ENCODE measurements at regions not wholly inside any gene's neighbourhood (a gene's known extent, or its start where the extent isn't known, plus 50 kb on each side); places are given as distances from the start of the nearest gene placed in this dataset.
A peak's percentile ranks its signal among the peaks of the same experiment; 100 is the strongest.

DNA sequence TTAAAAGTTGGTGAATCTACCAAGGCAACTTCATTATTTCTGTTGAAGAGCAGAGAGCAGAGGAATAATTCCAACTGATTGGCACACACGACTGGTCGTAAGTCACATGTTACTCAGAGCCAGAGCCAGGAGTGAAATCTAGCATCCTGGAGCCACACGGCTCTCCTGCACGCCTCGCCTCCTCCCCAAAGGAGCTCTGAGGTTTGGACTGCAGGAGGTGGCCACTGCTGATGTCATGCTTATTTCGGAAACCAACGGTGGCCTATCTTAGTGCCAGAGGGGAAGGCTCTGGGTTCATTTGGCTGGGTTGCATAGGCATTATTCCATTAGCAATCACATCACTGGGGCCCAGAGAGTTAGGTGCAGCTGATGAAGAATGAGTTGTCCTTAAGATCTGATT is 123.5 kb upstream of the RALGAPA2 start:
- Histone ChIP-seq H3K27ac (no peak overlapping the region), H4K20me1 (no peaks in the 10 kb centered on the region; a peak in 1 of 22 replicates), H3K4me1 (peaks cover 0 to 5% (median 2%) of the 10 kb centered on the region in 10 experiments; a peak in 5 of 20 replicates), H3K9ac (no peak overlapping the region), H3K9me3 (replicated peaks in 1 of 11) (peaks cover 0 to 12% (median 3%) of the 10 kb centered on the region in 11 experiments; a peak in 13 of 22 replicates), H3K36me3 (no peaks in the 10 kb centered on the region), H3K27me3 (no peaks in the 10 kb centered on the region), H3K4me3 (no peak overlapping the region), H3K4me2 (no peak overlapping the region)
- TF ChIP-seq Cebpa-rat (IDR thresholded peaks at IDR 0.05), result no peak

DNA sequence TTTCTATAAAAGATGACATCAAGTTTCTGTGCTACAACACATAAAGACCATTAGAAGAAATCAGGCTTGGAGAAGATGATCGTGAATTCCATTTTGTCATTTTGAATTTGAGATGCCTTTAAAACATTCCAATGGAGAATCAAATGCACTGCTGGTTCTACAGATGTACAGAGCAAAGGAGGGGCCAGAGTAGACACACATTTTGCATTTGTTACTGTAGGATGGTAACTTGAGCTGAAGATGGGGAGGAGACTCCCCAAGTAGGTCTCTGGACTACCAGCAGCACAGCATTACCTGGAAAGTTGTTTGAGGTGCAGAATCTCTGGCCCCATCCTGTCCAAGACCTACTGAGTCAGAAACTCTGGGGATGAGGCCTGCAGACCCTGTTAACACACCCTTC is 121.6 kb upstream of the RALGAPA2 start:
- peaks cover 15 to 23% (median 19%) of the 10 kb centered on the region in 11 experiments for H3K9me3 ChIP-seq (replicated peaks in 1 of 11)
- no peaks in the 10 kb centered on the region for H3K36me3 ChIP-seq
- TF ChIP-seq Cebpa-rat (IDR thresholded peaks at IDR 0.05), result no peak
- no peaks in the 10 kb centered on the region; a peak in 1 of 22 replicates for H4K20me1 ChIP-seq
- no peak overlapping the region for H3K4me3 ChIP-seq
- H3K27me3 ChIP-seq, result no peaks in the 10 kb centered on the region
- H3K4me1 ChIP-seq, result no peaks in the 10 kb centered on the region
- no peak overlapping the region for H3K27ac ChIP-seq
- no peak overlapping the region for H3K4me2 ChIP-seq
- H3K9ac ChIP-seq, result no peak overlapping the region

DNA sequence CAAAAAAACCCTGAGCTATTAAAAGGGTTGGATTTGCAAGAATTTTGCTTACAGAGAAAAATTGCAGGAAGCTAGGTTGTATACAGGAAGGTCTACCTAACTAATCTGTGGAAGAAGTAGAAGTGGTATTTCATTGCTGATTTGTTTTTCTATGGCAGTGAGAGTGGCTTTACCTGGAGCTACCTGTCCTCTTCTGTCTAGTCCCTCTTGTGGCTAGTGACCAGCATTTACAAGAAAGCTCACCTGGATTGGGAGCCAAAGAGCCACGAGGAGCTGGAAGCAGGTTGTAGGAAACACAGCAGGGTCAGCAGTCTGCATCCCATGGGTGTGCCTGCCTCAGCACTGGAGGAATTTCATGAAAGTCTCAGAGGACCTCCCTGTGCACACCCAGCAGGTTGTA is 120.3 kb upstream of the RALGAPA2 start:
- Histone ChIP-seq H3K27me3 (no peaks in the 10 kb centered on the region), H3K4me2 (no peak overlapping the region), H3K4me3 (no peak overlapping the region), H3K9me3 (replicated peaks in 1 of 11) (peaks cover 15 to 24% (median 19%) of the 10 kb centered on the region in 11 experiments), H4K20me1 (no peaks in the 10 kb centered on the region; a peak in 1 of 22 replicates), H3K36me3 (no peaks in the 10 kb centered on the region), H3K27ac (no peak overlapping the region), H3K4me1 (no peaks in the 10 kb centered on the region), H3K9ac (no peak overlapping the region)
- no peak for TF ChIP-seq Cebpa-rat (IDR thresholded peaks at IDR 0.05)

DNA sequence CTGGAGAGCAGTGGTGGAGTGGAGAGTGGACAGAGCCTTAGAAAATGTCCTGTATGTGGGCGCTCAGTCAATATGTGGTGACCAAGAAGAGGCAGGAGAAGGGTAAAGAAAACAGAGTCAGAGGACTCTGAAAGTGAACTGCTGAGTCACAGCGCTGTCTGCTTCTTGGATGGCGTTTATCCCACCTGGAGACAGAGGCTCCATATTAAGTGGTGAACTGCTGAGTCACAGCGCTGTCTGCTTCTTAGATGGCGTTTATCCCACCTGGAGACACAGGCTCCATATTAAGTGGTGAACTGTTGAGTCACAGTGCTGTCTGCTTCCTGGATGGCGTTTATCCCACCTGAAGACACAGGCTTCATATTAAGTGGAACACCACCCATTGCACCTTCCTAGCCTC is 119.3 kb upstream of the RALGAPA2 start:
- Histone ChIP-seq H3K9me3 (replicated peaks in 1 of 11) (peaks cover 15 to 24% (median 19%) of the 10 kb centered on the region in 11 experiments), H3K27ac (no peak overlapping the region)

DNA sequence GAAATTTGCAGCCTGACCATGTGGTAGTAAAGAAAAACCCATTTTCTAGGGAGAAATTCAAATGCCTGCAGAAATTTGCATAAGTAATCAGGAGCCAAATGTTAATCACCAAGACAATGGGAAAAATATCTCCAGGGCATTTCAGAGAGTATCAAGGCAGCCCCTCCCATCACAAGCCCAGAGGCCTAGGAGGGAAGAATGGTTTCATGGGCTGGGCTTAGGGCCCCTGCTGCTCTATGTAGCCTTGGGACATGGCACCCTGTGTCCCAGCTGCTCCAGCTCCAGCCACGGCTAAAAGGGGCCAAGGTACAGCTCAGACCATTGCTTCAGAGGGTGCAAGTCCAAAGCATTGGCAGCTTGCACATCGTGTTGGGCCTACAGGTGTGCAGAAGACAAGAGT is 117.2 kb upstream of the RALGAPA2 start:
- no peak overlapping the region for H3K9ac ChIP-seq
- H3K4me2 ChIP-seq, result no peak overlapping the region
- H3K9me3 ChIP-seq (replicated peaks in 1 of 11), result peaks cover 15 to 24% (median 19%) of the 10 kb centered on the region in 11 experiments
- H3K27ac ChIP-seq, result no peak overlapping the region
- peaks cover 0 to 7% (median 3%) of the 10 kb centered on the region in 10 experiments; a peak in 15 of 20 replicates for H3K4me1 ChIP-seq
- no peak overlapping the region for H3K4me3 ChIP-seq
- no peaks in the 10 kb centered on the region for H3K36me3 ChIP-seq
- no peak for TF ChIP-seq Cebpa-rat (IDR thresholded peaks at IDR 0.05)
- 0 out of 22 replicates have a peak, but pooled peaks cover 0 to 2% (median 0%) of the 10 kb centered on the region in 11 experiments for H3K27me3 ChIP-seq
- no peaks in the 10 kb centered on the region for H4K20me1 ChIP-seq

More for the DNA sequence above, 119.3 kb upstream of the RALGAPA2 start:
- Histone ChIP-seq H3K27me3 (no peaks in the 10 kb centered on the region), H3K36me3 (no peaks in the 10 kb centered on the region), H4K20me1 (no peaks in the 10 kb centered on the region; a peak in 1 of 22 replicates), H3K4me2 (no peak overlapping the region), H3K9ac (no peak overlapping the region), H3K4me3 (no peak overlapping the region), H3K4me1 (no peaks in the 10 kb centered on the region)
- no peak for TF ChIP-seq Cebpa-rat (IDR thresholded peaks at IDR 0.05)

DNA sequence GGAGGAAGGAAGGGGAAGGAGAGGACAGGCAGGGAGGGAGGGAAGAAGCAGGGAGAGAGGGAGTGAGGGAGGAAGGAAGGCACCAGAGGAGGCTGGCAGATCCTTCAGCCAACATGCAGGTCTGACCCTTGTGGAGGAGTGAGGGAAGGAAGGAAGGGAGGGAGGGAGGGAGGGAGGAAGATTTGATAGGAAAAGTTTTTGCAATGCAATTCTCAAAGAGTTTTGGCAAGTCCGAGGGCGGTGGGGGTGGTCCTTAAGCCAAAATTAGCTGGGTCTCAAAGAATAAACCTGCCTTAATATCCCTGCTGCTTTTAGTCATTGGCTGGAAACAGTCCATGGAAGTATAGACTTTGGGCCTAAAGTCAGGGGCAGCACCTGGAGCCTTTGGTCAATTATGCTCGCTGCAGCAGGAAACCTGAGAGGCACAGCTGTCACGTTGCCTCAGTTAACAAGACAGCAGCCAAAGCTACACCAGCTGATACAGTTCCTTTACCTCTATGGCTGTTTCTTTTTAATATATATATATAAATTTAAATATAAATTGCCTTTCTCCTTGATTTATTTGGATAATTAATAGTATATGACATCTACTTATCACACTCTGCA is 115.7 kb upstream of the RALGAPA2 start:
- Histone ChIP-seq H3K4me3 (no peak overlapping the region), H3K4me2 (no peak overlapping the region), H4K20me1 (no peaks in the 10 kb centered on the region), H3K9me3 (replicated peaks in 1 of 11) (peaks cover 15 to 24% (median 19%) of the 10 kb centered on the region in 11 experiments), H3K9ac (no peak overlapping the region), H3K4me1 (peaks cover 0 to 9% (median 6%) of the 10 kb centered on the region in 10 experiments; a peak in 15 of 20 replicates), H3K36me3 (no peaks in the 10 kb centered on the region), H3K27me3 (peaks cover 0 to 10% (median 0%) of the 10 kb centered on the region in 11 experiments; a peak in 2 of 22 replicates), H3K27ac (no peak overlapping the region)
- TF ChIP-seq Cebpa-rat (IDR thresholded peaks at IDR 0.05), result no peak

DNA sequence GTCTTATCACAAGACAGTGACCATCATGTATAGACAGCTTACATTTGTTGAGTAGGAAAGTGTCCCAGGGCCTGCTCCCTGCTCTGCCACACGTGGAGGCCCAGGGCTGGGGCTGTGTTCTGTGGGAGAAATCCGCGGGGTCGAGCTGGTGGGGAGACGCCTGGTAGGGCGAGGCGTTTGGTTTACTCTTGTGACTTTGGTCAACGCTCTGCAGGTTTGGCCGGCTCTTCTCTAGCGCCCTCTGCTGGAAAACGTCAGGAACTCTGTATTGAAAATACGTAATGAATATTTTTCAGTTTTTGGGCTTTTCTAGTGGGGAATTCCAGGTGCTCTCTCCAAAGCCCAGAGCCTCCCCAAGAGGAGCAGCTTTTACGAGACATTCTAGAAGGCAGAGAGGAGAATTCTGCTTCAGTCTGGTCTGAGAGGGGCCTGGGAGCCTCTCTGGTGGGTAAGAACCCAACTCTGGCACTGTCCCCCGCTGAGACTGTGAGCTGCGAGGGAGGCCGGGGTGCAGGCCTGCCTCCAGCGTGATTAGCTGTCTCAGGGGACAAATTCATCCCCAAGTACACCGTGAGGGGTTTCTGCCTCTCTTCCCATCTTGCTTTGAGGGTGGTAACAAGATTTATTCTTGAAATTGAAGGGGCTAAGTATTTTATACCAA is 112.6 kb upstream of the RALGAPA2 start:
- H3K36me3 ChIP-seq, result no peaks in the 10 kb centered on the region
- H3K9me3 ChIP-seq (replicated peaks in 1 of 11), result peaks cover 6 to 12% (median 9%) of the 10 kb centered on the region in 11 experiments
- peaks cover 0 to 28% (median 0%) of the 10 kb centered on the region in 11 experiments; a peak in 4 of 22 replicates for H3K27me3 ChIP-seq
- no peak overlapping the region for H3K27ac ChIP-seq
- no peak overlapping the region; a peak in 1 of 22 replicates for H3K9ac ChIP-seq
- TF ChIP-seq Cebpa-rat (IDR thresholded peaks at IDR 0.05), result no peak
- H3K4me1 ChIP-seq, result peaks cover 10 to 19% (median 16%) of the 10 kb centered on the region in 10 experiments; a peak in 19 of 20 replicates
- peak overlapping the region; percentile 24 to 83 (median 46); a peak in 18 of 22 replicates for H3K4me2 ChIP-seq
- H4K20me1 ChIP-seq, result no peaks in the 10 kb centered on the region
- H3K4me3 ChIP-seq, result no peak overlapping the region

DNA sequence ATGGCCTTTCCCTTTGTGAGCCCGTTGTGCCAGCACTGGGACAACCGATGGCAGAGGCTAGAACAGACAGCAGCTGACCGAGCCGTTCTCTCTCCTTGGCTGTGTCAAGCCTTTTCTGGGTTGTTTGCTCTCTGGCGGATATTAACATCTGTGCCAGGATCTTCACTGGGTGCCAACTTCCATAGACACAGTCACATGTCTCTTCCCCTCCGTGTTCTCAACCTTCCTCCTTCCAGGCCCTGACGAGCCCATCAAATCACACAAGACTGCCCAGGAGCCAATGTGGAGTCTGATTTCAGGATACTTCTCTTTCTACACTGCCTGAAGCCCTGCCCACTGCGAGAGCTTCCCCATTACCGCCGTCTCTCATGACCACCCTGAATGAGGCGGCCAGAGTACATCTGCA is 111.0 kb upstream of the RALGAPA2 start:
- TF ChIP-seq Cebpa-rat (IDR thresholded peaks at IDR 0.05), result no peak
- Histone ChIP-seq H3K36me3 (no peaks in the 10 kb centered on the region), H3K4me1 (peaks cover 10 to 19% (median 16%) of the 10 kb centered on the region in 10 experiments; a peak in 19 of 20 replicates), H3K9ac (no peak overlapping the region), H3K9me3 (replicated peaks in 1 of 11) (no peaks in the 10 kb centered on the region), H3K4me3 (no peak overlapping the region), H3K27me3 (peaks cover 0 to 28% (median 0%) of the 10 kb centered on the region in 11 experiments; a peak in 4 of 22 replicates), H3K4me2 (no peak overlapping the region), H3K27ac (no peak overlapping the region), H4K20me1 (no peaks in the 10 kb centered on the region)

DNA sequence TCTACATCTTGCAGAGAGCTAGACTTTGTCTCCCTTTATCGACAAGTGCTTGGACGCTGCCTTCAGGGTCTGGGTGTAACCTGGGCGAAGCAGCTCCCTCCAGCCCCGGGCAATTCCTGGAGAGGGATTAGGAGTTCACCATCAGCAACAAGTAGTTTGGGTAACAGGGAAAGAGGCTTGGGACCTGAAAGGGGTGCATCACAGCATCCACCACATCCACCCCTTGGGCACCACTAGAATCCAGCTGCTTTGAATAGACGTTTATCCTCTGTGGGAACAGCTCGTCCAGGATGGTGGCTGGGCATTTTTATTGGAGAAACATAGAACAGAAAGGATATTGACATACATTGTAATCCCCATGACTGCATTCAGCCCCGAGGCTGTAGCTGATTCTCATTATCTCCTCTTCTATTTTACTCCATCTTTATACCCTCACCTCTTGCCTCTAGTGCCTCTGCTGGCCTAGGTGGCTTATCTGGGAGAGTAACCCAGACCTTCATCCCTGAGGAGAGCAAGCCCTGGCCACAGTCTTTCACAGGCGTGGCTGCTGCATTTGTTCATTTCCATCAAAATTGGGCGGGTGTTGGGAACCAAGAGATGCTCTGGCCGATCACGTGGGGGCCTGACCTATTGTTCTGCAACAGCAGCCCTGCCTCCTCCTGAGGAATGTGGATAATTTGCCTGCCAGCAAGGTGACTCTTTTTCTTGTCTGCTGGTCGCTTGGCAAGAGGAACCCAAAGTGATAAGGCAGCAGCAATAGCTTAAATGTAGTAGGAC is 109.2 kb upstream of the RALGAPA2 start:
- H3K27me3 ChIP-seq, result peaks cover 0 to 28% (median 0%) of the 10 kb centered on the region in 11 experiments; a peak in 4 of 22 replicates
- peak overlapping the region in 8 of 11 experiments; percentile 5 to 41 (median 14); a peak in 7 of 22 replicates for H3K4me2 ChIP-seq
- no peak overlapping the region for H3K4me3 ChIP-seq
- H4K20me1 ChIP-seq, result no peaks in the 10 kb centered on the region
- H3K4me1 ChIP-seq, result peaks cover 10 to 19% (median 16%) of the 10 kb centered on the region in 10 experiments; a peak in 19 of 20 replicates
- no peaks in the 10 kb centered on the region for H3K9me3 ChIP-seq (replicated peaks in 1 of 11)
- no peak overlapping the region for H3K9ac ChIP-seq
- H3K27ac ChIP-seq, result no peak overlapping the region
- no peaks in the 10 kb centered on the region for H3K36me3 ChIP-seq
- TF ChIP-seq Cebpa-rat (IDR thresholded peaks at IDR 0.05), result no peak

Measured in BLaER1 treated with 17β-estradiol and CSF1 and Interleukin-3, amounts not matched to agents 10 nM and 100 nM (cell line).